ENCODE measurements at regions not wholly inside any gene's neighbourhood (a gene's known extent, or its start where the extent isn't known, plus 50 kb on each side); places are given as distances from the start of the nearest gene placed in this dataset.
"Not testable (repeated sequence)": the region's sequence is repeated elsewhere in the genome, so short reads cannot be mapped to it uniquely, and the experiment has no call there.

GRCh38 chr5:84885485-84886258, 501.0 kb upstream of the EDIL3 start:
- H3K27ac Mint-ChIP-seq, result no peak overlapping the region
- no peak overlapping the region for H3K4me3 Mint-ChIP-seq
- H3K36me3 Mint-ChIP-seq, result no peaks in the 10 kb centered on the region
- intact Hi-C loops (cut with micrococcal nuclease), result no loop called here
- no peaks in the 10 kb centered on the region for H3K4me1 Mint-ChIP-seq (ENCODE audit: low read depth)
- POLR2A ChIA-PET, result no interaction called here
- H3K27me3 Mint-ChIP-seq, result no peaks in the 10 kb centered on the region
- CTCF ChIA-PET, result no interaction called here
- no peak for DNase-seq
- H3K9me3 Mint-ChIP-seq, result peaks cover 8% of the 10 kb centered on the region

GRCh38 chr5:84881737-84882136, 497.1 kb upstream of the EDIL3 start:
- CTCF ChIA-PET, result no interaction called here
- DNase-seq, result no peak
- H3K36me3 Mint-ChIP-seq, result no peaks in the 10 kb centered on the region
- no peaks in the 10 kb centered on the region for H3K4me1 Mint-ChIP-seq (ENCODE audit: low read depth)
- no peak overlapping the region for H3K4me3 Mint-ChIP-seq
- intact Hi-C loops (cut with micrococcal nuclease), result no loop called here
- H3K27ac Mint-ChIP-seq, result no peak overlapping the region
- H3K9me3 Mint-ChIP-seq, result peaks cover 11% of the 10 kb centered on the region
- H3K27me3 Mint-ChIP-seq, result no peaks in the 10 kb centered on the region
- POLR2A ChIA-PET, result no interaction called here

GRCh38 chr5:84874196-84874595, 489.5 kb upstream of the EDIL3 start:
- POLR2A ChIA-PET, result no interaction called here
- Mint-ChIP-seq H3K36me3 (no peaks in the 10 kb centered on the region), H3K4me3 (no peak overlapping the region), H3K9me3 (peaks cover 17% of the 10 kb centered on the region), H3K27me3 (no peaks in the 10 kb centered on the region), H3K4me1 (ENCODE audit: low read depth) (no peaks in the 10 kb centered on the region), H3K27ac (no peak overlapping the region)
- CTCF ChIA-PET, result no interaction called here
- no peak for DNase-seq
- intact Hi-C loops (cut with micrococcal nuclease), result no loop called here

GRCh38 chr5:84872768-84873167, 488.1 kb upstream of the EDIL3 start:
- peaks cover 13% of the 10 kb centered on the region for H3K9me3 Mint-ChIP-seq
- DNase-seq, result no peak
- ChIA-PET CTCF (no interaction called here), POLR2A (no interaction called here)
- intact Hi-C loops (cut with micrococcal nuclease), result no loop called here
- H3K4me3 Mint-ChIP-seq, result no peak overlapping the region
- H3K27ac Mint-ChIP-seq, result no peak overlapping the region
- no peaks in the 10 kb centered on the region for H3K36me3 Mint-ChIP-seq
- H3K27me3 Mint-ChIP-seq, result no peaks in the 10 kb centered on the region
- no peaks in the 10 kb centered on the region for H3K4me1 Mint-ChIP-seq (ENCODE audit: low read depth)

- peaks cover 11% of the 10 kb centered on the region for H3K9me3 Mint-ChIP-seq
- CTCF ChIA-PET, result no interaction called here
- no peaks in the 10 kb centered on the region for H3K27me3 Mint-ChIP-seq
- POLR2A ChIA-PET, result no interaction called here
- intact Hi-C loops (cut with micrococcal nuclease), result no loop called here
- H3K36me3 Mint-ChIP-seq, result no peaks in the 10 kb centered on the region
- H3K4me1 Mint-ChIP-seq (ENCODE audit: low read depth), result no peaks in the 10 kb centered on the region
- H3K4me3 Mint-ChIP-seq, result no peak overlapping the region
- no peak for DNase-seq
- no peak overlapping the region for H3K27ac Mint-ChIP-seq
Measured at GRCh38 chr5:84870369-84870768, 485.7 kb upstream of the EDIL3 start.

GRCh38 chr5:84869675-84870074, 485.0 kb upstream of the EDIL3 start:
- Mint-ChIP-seq H3K36me3 (no peaks in the 10 kb centered on the region), H3K9me3 (peaks cover 8% of the 10 kb centered on the region), H3K27me3 (no peaks in the 10 kb centered on the region), H3K4me1 (ENCODE audit: low read depth) (no peaks in the 10 kb centered on the region), H3K27ac (no peak overlapping the region), H3K4me3 (no peak overlapping the region)
- DNase-seq, result no peak
- CTCF ChIA-PET, result no interaction called here
- POLR2A ChIA-PET, result no interaction called here
- intact Hi-C loops (cut with micrococcal nuclease), result no loop called here

GRCh38 chr5:84863936-84864335, 479.3 kb upstream of the EDIL3 start:
- intact Hi-C loops (cut with micrococcal nuclease); POLR2A ChIA-PET; CTCF ChIA-PET: not testable (repeated sequence)

GRCh38 chr5:84863020-84863419, 478.3 kb upstream of the EDIL3 start:
- peaks cover 8% of the 10 kb centered on the region for H3K9me3 Mint-ChIP-seq
- no peaks in the 10 kb centered on the region for H3K27me3 Mint-ChIP-seq
- H3K27ac Mint-ChIP-seq, result no peak overlapping the region
- intact Hi-C loops (cut with micrococcal nuclease), result no loop called here
- no peak overlapping the region for H3K4me3 Mint-ChIP-seq
- no peaks in the 10 kb centered on the region for H3K4me1 Mint-ChIP-seq (ENCODE audit: low read depth)
- no peak for DNase-seq
- CTCF ChIA-PET, result no interaction called here
- no peaks in the 10 kb centered on the region for H3K36me3 Mint-ChIP-seq
- POLR2A ChIA-PET, result no interaction called here

More at GRCh38 chr5:84863936-84864335, 479.3 kb upstream of the EDIL3 start:
- not testable (repeated sequence) for H3K4me1 Mint-ChIP-seq (ENCODE audit: low read depth); DNase-seq; H3K9me3 Mint-ChIP-seq; H3K27me3 Mint-ChIP-seq; H3K27ac Mint-ChIP-seq; H3K36me3 Mint-ChIP-seq; H3K4me3 Mint-ChIP-seq

- H3K4me3 Mint-ChIP-seq, result no peak overlapping the region
- ChIA-PET CTCF (no interaction called here), POLR2A (no interaction called here)
- DNase-seq, result no peak
- no peaks in the 10 kb centered on the region for H3K27me3 Mint-ChIP-seq
- H3K4me1 Mint-ChIP-seq (ENCODE audit: low read depth), result no peaks in the 10 kb centered on the region
- intact Hi-C loops (cut with micrococcal nuclease), result no loop called here
- H3K9me3 Mint-ChIP-seq, result peaks cover 5% of the 10 kb centered on the region
- H3K36me3 Mint-ChIP-seq, result no peaks in the 10 kb centered on the region
- no peak overlapping the region for H3K27ac Mint-ChIP-seq
Measured at GRCh38 chr5:84862132-84862531, 477.5 kb upstream of the EDIL3 start.

- H3K27me3 Mint-ChIP-seq, result no peaks in the 10 kb centered on the region
- H3K4me1 Mint-ChIP-seq (ENCODE audit: low read depth), result no peaks in the 10 kb centered on the region
- no peak for DNase-seq
- no peaks in the 10 kb centered on the region for H3K36me3 Mint-ChIP-seq
- POLR2A ChIA-PET, result no interaction called here
- peaks cover 11% of the 10 kb centered on the region for H3K9me3 Mint-ChIP-seq
- no peak overlapping the region for H3K27ac Mint-ChIP-seq
- intact Hi-C loops (cut with micrococcal nuclease), result no loop called here
- CTCF ChIA-PET, result no interaction called here
- no peak overlapping the region for H3K4me3 Mint-ChIP-seq
Measured at GRCh38 chr5:84861306-84861705, 476.6 kb upstream of the EDIL3 start.

GRCh38 chr5:84859056-84859455, 474.4 kb upstream of the EDIL3 start:
- H3K4me1 Mint-ChIP-seq (ENCODE audit: low read depth), result no peaks in the 10 kb centered on the region
- no peak overlapping the region for H3K27ac Mint-ChIP-seq
- ChIA-PET POLR2A (no interaction called here), CTCF (no interaction called here)
- H3K36me3 Mint-ChIP-seq, result no peaks in the 10 kb centered on the region
- intact Hi-C loops (cut with micrococcal nuclease), result no loop called here
- H3K9me3 Mint-ChIP-seq, result peaks cover 14% of the 10 kb centered on the region
- no peaks in the 10 kb centered on the region for H3K27me3 Mint-ChIP-seq
- no peak for DNase-seq
- H3K4me3 Mint-ChIP-seq, result no peak overlapping the region

GRCh38 chr5:84831701-84832100, 447.0 kb upstream of the EDIL3 start:
- peaks cover 12% of the 10 kb centered on the region for H3K9me3 Mint-ChIP-seq
- ChIA-PET CTCF (no interaction called here), POLR2A (no interaction called here)
- no peak for DNase-seq
- intact Hi-C loops (cut with micrococcal nuclease), result no loop called here
- no peak overlapping the region for H3K27ac Mint-ChIP-seq
- H3K4me1 Mint-ChIP-seq (ENCODE audit: low read depth), result no peaks in the 10 kb centered on the region
- H3K4me3 Mint-ChIP-seq, result no peak overlapping the region
- no peaks in the 10 kb centered on the region for H3K27me3 Mint-ChIP-seq
- H3K36me3 Mint-ChIP-seq, result no peaks in the 10 kb centered on the region

- no peaks in the 10 kb centered on the region for H3K27me3 Mint-ChIP-seq
- no peak for DNase-seq
- no peak overlapping the region for H3K27ac Mint-ChIP-seq
- H3K4me1 Mint-ChIP-seq (ENCODE audit: low read depth), result no peaks in the 10 kb centered on the region
- intact Hi-C loops (cut with micrococcal nuclease), result no loop called here
- CTCF ChIA-PET, result no interaction called here
- POLR2A ChIA-PET, result no interaction called here
- H3K36me3 Mint-ChIP-seq, result no peaks in the 10 kb centered on the region
- peaks cover 12% of the 10 kb centered on the region for H3K9me3 Mint-ChIP-seq
- H3K4me3 Mint-ChIP-seq, result no peak overlapping the region
Measured at GRCh38 chr5:84830265-84830664, 445.6 kb upstream of the EDIL3 start.

All from activated CD4-positive, alpha-beta memory T cell treated with anti-CD3 and anti-CD28 coated beads for 36 hours (primary cell).